GM19239 (cell line): ENCODE measurements at regions not wholly inside any gene's neighbourhood (a gene's known extent, or its start where the extent isn't known, plus 50 kb on each side); places are given as distances from the start of the nearest gene placed in this dataset.

Experiments used
- DNase-seq: peaks from one replicate; pipeline ENCODE4 v3.0.0; 2011; ENCODE audit warnings: low spot score; ENCODE audit not compliant: insufficient read length
- FAIRE-seq: peaks from 2 replicates; lab custom pipeline; 2011; peaks lifted over from hg19 to GRCh38; lab: Jason Lieb, UNC

DNA sequence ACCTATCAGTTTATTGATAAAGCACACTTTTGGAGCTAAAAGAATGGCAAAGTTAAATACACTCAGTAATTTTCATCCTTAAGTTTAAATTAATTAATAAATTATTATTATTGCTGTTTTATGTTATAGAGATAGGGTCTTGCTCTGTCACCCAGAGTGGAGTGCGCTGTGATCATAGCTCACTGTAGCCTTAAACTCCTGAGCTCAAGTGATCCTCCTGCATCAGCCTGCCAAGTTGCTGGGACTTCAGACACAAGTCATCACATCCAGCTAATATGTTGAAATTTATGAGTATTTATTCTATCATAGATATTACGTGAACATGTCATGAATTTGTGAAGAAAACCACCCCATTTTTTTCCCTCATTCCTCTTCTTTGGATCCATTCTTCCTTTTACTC lies 64.2 kb downstream of the GJA1 start:
- FAIRE-seq = no peak

DNA sequence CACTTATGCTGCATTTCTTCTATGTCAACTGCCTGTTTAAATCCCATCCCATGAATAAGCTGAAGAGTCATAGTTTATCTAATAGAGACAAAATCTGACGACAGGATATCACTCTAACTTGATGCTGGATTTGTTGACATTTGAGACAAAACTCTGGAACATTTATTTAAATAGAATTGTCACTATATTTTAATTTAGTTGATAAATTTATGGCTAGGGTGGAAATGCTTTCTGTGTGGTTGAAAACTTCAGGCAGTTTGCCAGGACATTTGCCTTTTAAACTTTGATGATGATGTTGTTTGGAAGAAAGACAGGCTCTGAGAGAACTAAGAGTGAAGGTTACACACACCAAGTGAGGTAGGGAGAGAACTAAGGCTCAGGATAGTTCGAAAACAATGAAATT lies 68.1 kb downstream of the GJA1 start:
- no peak for FAIRE-seq
- DNase-seq = no peak

More for the DNA sequence above, 64.2 kb downstream of the GJA1 start:
- DNase-seq = no peak

DNA sequence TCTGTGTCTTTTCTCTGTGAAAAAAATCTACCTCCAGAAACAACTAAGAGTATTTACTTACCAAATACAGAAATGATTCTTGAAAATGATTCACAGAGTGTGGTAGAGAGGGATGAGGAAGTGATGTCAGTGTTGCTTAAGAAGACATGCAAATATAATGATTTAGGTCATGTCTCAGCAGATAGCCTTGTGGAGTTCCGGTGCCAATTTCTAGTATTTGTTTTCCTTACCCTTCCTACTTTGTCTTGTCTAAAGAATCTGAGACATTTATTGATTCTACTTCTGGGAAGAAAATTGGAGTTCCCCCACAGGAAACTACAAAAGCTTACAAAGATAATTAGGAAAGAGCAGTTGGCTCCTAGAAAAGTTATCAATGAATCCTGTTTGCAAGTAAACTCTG lies 68.8 kb downstream of the GJA1 start:
- DNase-seq (no peak), FAIRE-seq (no peak)

DNA sequence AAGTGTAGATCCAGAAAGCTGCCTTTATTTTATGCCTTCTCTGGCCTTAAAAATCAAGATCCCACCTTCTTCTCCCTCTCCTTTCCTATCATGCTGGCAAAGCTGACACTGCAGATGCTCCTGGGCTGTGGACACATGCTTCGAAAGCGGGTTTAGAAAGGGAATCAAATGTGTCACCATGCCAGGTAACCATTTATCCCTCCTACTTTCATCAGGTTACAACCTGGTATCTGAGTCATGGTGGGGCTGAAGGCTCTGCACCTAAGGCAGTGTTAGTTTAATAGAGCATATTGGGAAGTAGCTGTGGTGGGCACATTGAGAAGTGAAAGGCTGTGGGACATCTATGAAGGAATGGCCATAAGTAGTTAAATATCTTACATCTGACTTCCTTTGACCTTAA lies 69.8 kb downstream of the GJA1 start:
- DNase-seq (no peak), FAIRE-seq (no peak)

DNA sequence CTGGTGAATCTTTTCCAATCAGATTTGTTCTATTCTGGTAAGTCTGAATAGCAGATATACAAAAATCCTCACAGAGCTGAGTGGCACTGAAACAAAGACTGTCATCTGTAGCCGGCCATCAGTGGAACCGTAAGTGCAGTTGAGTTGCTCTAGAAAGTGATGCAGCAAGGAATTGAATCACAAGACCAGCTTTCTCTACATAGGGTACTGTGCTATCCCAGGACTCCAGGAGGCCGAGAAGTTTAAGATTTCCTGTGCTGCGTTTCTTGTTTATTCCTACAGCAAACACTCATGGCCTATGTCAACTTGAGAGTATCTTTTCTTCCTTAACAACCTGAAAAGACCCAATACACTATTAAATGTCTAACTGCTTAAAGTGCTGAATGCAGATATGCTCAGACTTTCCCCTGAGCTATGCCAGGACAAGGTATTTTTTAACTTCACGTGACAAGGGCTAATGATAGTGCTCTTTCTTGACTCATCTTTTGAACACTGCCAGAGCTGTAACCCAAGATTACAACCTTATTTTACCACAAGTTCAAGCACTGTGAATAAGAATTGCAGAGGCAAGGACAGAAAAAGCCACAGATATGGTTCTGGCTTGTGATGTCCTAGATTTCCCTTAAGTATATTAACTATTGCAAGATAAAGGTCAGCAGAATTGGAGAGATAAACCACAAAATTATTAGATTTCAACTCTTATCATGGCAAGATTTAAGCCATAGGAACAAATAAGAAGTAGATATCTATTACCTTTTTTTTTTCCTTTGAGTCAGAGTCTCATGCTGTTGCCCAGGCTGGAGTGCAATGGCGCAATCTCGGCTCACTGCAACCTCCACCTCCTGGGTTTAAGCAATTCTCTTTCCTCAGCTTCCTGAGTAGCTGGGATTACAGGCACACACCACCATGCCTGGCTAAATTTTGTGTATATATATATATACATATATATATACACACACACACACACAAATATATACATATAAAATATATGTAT lies 71.6 kb downstream of the GJA1 start:
- DNase-seq (no peak), FAIRE-seq (no peak)

DNA sequence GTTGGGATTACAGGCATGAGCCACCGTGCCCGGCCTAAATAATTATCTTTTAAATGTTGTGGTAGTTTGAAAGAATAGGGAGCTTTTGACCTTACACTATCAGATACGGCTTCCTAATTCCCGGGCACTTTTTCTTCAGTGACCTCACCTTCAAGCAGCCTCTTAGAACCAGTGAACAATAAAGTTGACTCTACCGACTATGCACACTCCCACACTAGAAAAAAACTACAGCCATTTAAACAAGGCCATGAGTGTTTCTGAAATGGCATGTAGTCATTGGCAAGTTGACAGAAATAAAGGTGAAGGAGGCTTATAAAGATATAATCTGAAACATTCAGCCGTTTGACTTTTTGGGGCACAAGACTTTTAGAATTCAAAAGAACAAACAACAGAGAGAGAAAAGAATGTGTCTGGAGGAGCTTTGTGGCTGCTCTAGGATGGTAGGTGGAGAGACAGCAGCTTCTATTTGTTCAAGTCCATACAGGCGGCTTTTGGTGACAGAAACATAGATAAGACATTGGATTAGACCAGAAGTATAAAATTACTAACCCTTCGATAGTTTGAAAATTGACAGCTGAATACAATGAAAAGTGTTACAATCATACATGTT lies 75.2 kb downstream of the GJA1 start:
- no peak for FAIRE-seq
- no peak for DNase-seq

DNA sequence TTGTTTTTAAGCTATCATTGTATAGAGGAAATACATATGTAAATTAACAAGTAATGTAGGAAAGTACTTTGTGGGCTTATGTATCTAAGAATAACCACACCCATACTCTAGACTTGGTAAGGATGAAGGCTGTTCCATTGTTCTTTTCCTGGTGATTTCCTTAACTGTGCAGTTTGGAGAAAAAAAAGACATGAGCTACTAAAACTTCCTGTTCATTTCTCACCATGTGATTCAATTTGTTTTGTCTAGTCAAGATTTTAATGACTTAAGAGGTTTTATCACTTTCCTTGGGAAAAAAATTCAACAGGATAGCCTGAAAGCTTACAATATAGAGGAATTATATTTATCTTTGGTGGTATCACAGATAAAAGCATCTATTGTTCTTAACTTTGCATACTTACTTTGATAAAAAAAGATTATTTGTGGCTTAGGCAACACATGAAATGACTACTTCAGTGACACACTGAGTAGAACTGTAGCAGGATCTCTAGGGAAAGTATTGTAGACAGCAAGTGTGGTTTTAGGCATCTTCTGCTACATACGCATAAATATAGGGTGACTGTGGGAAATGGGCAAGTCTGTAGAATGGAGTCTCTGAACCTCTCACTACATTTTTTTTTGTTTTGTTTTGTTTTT lies 80.3 kb downstream of the GJA1 start:
- DNase-seq = no peak
- FAIRE-seq = no peak

DNA sequence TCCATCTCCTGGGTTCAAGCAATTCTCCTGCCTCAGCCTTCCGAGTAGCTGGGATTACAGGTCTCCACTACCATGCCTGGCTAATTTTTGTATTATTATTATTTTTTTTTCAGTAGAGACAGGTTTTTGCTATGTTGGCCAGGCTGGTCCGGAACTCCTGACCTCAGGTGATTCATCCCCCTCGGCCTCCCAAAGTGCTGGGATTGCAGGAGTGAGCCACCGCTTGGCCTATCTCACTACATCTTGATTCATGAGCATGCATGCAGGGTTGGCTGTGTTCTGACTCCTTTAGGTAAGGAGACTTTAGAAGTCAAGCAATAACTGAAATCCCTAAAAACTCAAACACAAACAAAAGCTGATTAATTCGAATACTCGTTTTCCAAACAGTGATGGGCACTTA lies 80.9 kb downstream of the GJA1 start:
- FAIRE-seq (no peak), DNase-seq (no peak)

DNA sequence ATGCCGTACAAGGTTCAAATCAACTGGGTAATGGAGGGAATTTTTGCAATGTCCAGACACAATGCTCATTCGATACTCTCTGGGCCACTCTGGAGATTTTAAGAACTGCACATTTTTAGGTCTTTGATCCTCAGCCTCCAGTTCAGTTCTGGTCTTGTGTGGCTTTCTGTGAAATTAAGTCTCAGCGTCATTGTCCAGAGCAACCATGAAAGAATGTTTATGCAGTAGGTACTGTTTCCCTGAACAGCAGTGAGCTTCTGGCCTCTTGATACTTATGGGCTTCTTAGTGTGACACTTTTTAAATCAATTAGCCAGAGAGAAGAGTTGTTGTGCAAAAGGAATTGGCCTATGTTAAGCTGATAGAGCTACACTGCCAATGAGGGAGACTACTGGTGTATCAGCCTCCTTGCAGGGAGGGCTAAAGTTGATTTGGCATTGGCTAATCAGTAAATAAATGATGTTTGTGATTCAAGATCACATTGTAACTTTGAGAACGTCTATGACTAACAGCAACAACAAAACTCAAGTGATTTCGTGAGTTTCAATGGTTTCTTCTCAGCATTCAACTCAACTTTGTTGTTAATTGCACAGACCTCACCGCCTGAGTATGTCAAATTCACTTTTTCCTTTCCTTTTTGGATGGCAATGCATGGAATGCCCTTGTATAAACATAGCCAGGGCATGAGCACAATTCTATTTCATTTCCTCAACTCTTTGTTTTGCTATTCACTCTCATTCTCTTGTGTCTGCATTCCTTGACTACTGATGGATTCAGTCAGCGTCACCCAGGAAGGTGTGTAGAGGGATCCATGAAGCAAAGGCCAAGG lies 85.1 kb downstream of the GJA1 start:
- no peak for DNase-seq
- no peak for FAIRE-seq

DNA sequence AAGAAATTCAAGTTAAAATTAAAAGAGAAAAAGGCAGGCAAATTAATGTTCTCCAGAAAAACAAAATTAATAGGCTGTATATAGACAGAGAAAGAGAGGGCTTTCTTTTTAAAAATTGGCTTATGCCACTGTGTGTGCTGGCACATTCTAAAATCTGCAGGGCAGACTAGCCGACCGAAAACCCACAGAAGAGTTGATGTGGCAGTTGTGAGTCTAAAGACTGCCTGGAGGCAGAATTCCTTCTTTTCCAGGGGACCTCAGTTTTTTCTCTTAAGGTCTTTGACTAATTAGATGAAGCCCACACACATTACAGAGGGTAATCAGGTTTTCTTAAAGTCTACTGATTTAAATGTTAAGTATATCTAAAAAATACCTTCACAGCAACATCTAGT lies 85.7 kb downstream of the GJA1 start:
- DNase-seq (no peak), FAIRE-seq (no peak)

DNA sequence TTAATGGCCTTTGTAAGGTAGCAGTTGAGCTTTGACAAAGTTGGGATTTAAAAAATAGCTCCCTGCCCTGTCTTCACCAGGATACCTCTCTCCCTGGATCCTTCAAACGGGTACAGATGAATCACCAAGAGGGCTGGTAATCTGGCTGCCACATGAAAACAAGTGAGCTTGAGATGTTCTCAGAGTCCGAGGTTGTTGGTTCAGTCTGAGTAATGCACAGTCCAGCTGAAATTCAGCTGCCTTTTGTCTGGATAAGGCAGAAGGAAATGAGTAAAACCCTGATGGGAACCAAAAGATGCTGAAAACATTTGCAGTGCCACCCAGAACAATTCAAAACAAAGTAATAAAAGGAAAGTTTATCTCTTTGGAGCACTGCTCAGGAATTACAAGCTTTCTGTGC lies 86.8 kb downstream of the GJA1 start:
- no peak for FAIRE-seq

DNA sequence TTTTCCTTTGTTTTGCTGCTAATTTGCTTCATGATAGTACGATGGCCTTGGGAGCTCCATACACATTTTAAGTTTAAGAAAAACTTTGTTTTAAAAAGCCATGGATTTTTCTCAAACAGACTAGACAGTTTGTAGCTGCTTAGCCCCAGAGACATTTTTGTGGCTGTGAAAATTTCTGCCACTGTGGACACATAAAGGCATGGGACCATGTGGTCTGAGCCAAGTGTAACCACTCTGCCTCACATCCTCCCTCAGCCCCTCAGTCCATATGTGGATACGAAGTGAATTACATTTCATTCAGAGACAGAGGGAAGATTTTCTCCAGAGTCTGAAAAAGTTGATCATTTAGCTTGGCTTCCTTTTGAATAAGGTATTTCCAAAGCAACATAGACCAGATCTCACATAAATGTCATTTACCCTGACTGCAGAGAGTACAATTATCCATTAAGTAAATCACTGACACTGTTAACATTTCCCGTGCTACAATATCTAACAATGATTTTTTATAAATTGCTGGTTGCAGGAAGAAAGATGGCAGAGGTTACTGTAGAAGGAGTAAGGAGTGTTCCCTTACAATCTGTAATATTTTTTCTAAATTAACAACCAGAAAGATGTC lies 87.4 kb downstream of the GJA1 start:
- FAIRE-seq = no peak
- no peak for DNase-seq

More for the DNA sequence above, 86.8 kb downstream of the GJA1 start:
- DNase-seq = no peak

DNA sequence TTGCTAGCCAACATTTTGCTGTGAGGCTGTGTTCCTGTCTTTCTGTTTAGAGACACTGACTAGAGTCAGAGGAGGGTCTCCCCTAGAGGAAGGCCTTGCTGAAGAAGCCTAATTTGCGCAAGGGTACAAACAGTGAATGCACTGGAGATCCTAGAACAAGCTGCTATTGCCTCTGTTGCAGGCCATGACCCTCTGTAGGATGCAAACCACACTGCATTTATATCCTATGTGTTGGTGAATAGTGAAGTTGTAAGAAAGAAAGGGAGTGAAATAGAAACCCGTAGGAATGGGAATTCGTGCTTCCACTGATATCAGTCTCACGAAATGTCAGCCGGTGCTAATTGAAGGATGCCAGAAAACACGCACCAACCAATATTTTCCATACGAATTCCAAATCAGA lies 88.2 kb downstream of the GJA1 start:
- FAIRE-seq (no peak), DNase-seq (no peak)

DNA sequence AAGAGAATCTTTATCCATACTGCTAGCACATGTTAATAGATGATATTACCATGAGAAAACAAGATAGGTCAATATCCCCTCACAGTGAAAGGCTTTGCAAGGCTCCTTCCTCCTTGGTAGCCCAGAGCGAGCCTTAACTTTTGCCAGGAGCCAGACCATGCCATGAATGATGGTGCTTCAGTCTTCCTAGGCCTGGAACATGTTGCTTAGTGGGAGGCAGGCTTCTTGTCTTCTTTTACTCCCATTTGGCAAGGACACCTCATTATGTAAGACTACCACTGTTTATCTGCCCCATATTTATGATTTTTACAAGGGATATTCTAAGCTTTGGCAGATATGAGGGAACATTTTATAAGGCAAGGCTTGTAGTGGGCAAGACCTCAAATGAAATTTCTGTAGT lies 90.8 kb downstream of the GJA1 start:
- DNase-seq (no peak), FAIRE-seq (no peak)

DNA sequence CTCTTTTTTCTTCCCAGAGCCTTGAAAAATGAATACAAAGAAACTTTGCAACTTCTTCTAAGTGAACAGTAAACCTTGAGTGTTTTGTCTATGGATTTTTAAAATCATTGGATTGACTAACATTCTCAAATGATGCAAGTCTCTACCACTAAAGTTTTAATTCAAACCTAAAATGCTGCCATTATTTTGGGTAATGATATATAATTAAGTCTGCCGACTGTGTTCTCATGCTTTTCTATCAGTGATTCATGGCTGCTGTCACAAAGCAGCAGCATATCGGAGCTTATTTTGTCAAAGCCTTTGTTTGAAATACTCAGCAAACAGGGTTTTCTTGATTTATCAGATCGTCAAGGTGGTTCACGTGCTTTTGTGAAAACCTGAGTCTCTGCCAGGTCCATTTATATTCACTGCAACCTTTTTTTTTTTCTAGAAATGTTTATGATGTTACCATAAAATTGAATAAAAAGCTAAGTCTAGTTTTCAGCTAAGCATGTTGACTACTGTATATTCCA lies 96.3 kb downstream of the GJA1 start:
- DNase-seq = no peak
- no peak for FAIRE-seq

DNA sequence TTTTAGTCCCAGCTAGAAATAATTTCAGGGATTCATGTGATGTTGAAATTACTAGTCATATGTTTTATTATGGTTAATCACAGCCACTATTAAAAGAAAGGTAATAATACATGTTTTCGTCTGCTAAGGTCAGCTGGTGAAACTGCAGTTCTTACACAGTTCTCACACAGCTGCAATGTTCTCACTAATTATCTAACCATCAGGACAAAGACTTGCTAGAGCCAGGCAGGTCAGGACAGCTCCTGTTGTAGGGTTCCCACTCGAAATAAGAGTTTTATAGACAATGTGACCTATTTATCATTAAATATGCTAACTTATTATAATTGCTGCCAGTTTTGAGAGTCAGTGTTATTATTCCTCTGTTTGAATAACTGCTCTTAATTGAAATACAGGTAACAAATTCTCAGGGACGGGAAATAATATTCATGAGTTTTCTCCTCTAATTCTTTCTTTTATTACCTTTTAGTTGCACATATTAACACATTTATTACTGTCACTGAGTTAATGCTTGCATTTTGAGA lies 97.9 kb downstream of the GJA1 start:
- no peak for FAIRE-seq
- DNase-seq = no peak

DNA sequence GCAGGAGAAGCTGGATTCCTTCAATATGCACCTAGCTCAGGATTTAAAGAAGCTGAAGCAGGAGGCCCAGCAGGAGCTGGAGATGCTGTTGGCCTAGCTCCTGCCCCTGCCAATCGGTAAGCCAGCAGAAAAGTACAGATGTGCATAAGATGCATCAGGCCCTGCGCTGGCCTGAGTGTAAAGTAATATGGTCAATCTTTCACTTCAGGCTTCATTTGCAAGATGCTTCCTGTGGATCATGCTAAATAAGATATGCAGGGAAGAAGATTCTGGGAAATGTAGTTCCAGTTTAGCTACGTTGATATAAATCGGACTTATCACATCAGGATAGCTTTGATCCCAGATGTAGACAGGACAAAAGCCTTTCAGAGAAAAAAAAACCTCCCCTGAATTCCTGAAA lies 100.3 kb downstream of the GJA1 start:
- FAIRE-seq (no peak), DNase-seq (no peak)

DNA sequence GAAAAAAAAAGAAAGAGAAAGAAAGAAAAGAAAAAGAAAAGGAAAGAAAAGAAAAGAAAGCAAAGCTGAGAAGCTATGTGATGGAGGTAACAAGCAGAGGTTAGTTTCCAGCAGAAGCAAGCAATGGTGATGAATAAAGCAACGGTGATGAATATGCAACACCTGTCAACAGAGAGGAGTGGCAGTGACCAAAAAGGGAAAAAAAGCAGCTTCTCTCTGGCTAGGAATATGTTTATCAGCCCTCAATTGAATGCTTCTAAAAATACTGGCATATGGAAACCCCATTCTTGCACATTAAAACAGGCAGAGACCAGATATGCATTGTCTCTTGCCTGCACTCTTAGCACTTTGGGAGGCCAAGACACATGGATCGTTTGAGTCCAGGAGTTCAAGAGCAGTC lies 100.9 kb downstream of the GJA1 start:
- DNase-seq (no peak), FAIRE-seq (no peak)

DNA sequence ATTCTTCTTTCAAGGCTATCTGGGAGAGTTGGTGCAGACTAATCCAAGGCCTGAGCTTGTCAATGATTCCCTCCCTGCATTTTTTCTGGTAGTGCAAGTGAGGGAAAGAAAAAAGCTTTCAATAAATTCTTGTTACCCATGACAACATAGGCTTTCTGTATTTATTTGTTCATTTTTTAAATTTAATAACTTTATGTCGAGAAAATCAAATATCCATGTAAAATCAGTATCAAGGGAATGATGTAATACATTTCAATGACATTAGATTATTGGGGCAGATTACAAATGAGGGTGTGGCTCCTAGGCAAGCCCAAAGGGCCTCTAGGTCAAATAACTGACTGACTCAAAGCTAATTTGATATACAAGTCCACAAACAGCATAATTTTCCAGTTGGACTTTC lies 104.0 kb downstream of the GJA1 start:
- DNase-seq (no peak), FAIRE-seq (no peak)

DNA sequence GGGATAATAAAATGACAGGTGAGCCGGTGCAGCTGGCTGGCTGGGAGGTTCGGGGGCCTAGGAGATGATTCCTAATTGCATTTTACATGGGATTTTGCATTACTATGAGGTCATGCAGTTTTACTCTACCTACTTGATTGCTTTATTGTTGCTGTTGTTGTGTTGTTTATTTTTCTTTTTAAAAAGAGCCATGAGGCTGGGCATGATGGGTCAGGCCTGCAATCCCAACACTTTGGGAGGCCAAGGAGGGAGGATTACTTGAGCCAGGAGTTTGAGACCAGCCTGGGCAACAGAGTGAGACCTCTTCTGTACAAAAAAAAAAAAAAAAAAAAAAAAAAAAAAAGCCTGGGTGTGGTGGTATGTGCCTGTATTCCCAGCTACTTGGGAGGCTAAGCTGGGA lies 104.8 kb downstream of the GJA1 start:
- DNase-seq (no peak), FAIRE-seq (no peak)
